K562 (cell line): ENCODE measurements at regions not wholly inside any gene's neighbourhood (a gene's known extent, or its start where the extent isn't known, plus 50 kb on each side); places are given as distances from the start of the nearest gene placed in this dataset.

Experiments
- ATAC-seq: fragments of 200-7000 bp; cut with Tn5 transposase; 3 replicates; pipeline ENCODE4 v1.9.1; 2020; ENCODE audit warnings: moderate library complexity
- BruUV-seq: library from RNA; stranded (reverse); fragments of 400-500 nt; replicated peaks from 2 replicates; lab custom pipeline; 2021; lab: Mats Ljungman, UMichigan
- CTCF ChIA-PET: fragments of 300-600 bp; formaldehyde crosslinking; extraction: SDS; loops from one replicate; lab custom pipeline; 2021; ENCODE audit warnings: low intra/inter-chr PET ratio; lab: Yijun Ruan, JAX
- POLR2A ChIA-PET: fragments of 300-600, 350-650 bp; sonication (Branson Sonifier 250); formaldehyde crosslinking; extraction: SDS; loops from one replicate; lab custom pipeline; 2021; ENCODE audit warnings: antibody characterized with exemption, inconsistent platforms; lab: Yijun Ruan, JAX
- DNase-seq, 4 experiments: peaks; one replicate each; pipeline versions ENCODE4 v3.0.0 to v3.0.0-alpha.2; 2011 to 2018; ENCODE audit warnings: low spot score in 3 of 4, mixed read lengths in 3 of 4; ENCODE audit errors: extremely low read depth in 1 of 4
- FAIRE-seq: peaks from 2 replicates; lab custom pipeline; 2011; peaks lifted over from hg19 to GRCh38; lab: Jason Lieb, UNC
- H2AFZ ChIP-seq: 2 replicates; pipeline ENCODE4 v1.6.0; 2011; ENCODE audit warnings: low read depth, low read length, control low read depth, inconsistent platforms
- H3K27ac ChIP-seq: fragments of 200-600 bp; 3 replicates; pipeline ENCODE4 v1.8.0; 2011; ENCODE audit warnings: low read depth, mild to moderate bottlenecking, control low read depth, inconsistent platforms, low read length, moderate library complexity, mixed read lengths; ENCODE audit errors: extremely low read depth
- H3K27me3 ChIP-seq, 2 experiments: fragments of 300-600 bp in 1 of 2; 2 replicates in 1 of 2; 3 replicates in 1 of 2; pipeline versions ENCODE4 v1.6.0 to v1.8.0; 2011; ENCODE audit warnings: inconsistent platforms in 2 of 2, low read length in 2 of 2, mild to moderate bottlenecking in 1 of 2, mixed read lengths in 1 of 2, moderate library complexity in 1 of 2; ENCODE audit not compliant: control insufficient read depth in 2 of 2, insufficient read depth in 2 of 2
- H3K36me3 ChIP-seq: fragments of 300-600 bp; 3 replicates; pipeline ENCODE4 v1.8.0; 2011; ENCODE audit warnings: mild to moderate bottlenecking, low read length, inconsistent platforms; ENCODE audit not compliant: control insufficient read depth, insufficient read depth
- H3K4me1 ChIP-seq, 2 experiments: fragments of 200-600 bp in 1 of 2; replicated peaks in 1 of 2; 2 replicates in 1 of 2; 3 replicates in 1 of 2; pipeline versions ENCODE4 v1.5.1 to v1.8.0; 2011; ENCODE audit warnings: inconsistent platforms in 2 of 2, low read length in 2 of 2, mild to moderate bottlenecking in 1 of 2, mixed read lengths in 1 of 2, moderate library complexity in 1 of 2; ENCODE audit not compliant: control insufficient read depth in 2 of 2, insufficient read depth in 2 of 2
- H3K4me2 ChIP-seq: 2 replicates; pipeline ENCODE4 v1.6.1; 2011; ENCODE audit warnings: low read length, control low read depth, inconsistent platforms, mixed read lengths; ENCODE audit not compliant: insufficient read depth
- H3K4me3 ChIP-seq: fragments of 200-600 bp; sonication (generic), shearing (Covaris generic); 2 replicates; pipeline ENCODE4 v1.5.1; 2016; ENCODE audit warnings: control low read depth, inconsistent platforms
- H3K79me2 ChIP-seq: fragments of 200-600 bp; 3 replicates; pipeline ENCODE4 v1.8.0; 2011; ENCODE audit warnings: low read length, inconsistent platforms; ENCODE audit not compliant: control insufficient read depth, insufficient read depth
- H3K9ac ChIP-seq, 2 experiments: 2 replicates each; pipeline versions ENCODE4 v1.6.0 to v1.6.1; 2011; ENCODE audit warnings: low read depth in 2 of 2, low read length in 2 of 2, control low read depth in 1 of 2, inconsistent platforms in 1 of 2, mild to moderate bottlenecking in 1 of 2, mixed read lengths in 1 of 2; ENCODE audit not compliant: insufficient read depth in 1 of 2
- H3K9me1 ChIP-seq: one replicate; pipeline ENCODE4 v1.6.0; 2011; ENCODE audit warnings: inconsistent platforms, mild to moderate bottlenecking, low read length, moderate library complexity; ENCODE audit not compliant: control insufficient read depth, insufficient read depth
- H3K9me3 ChIP-seq: replicated peaks from 2 replicates; pipeline ENCODE4 v1.5.1; 2011; ENCODE audit warnings: low read depth, low read length, inconsistent platforms; ENCODE audit not compliant: control insufficient read depth, insufficient read depth
- H4K20me1 ChIP-seq: replicated peaks from 2 replicates; pipeline ENCODE4 v1.6.1; 2011; ENCODE audit warnings: low read length, inconsistent platforms, mixed read lengths; ENCODE audit not compliant: control insufficient read depth, insufficient read depth
- IRF2 ChIP-seq: sonication (generic); formaldehyde crosslinking; IDR thresholded peaks from 2 replicates; pipeline ENCODE4 v1.8.1; 2022; ENCODE audit warnings: mild to moderate bottlenecking, missing genetic modification reagents
- IRF9 ChIP-seq: fragments of 450-650 bp; IDR thresholded peaks from 2 replicates; pipeline ENCODE4 v1.6.1; 2016; ENCODE audit warnings: missing biosample characterization, missing genetic modification characterization
- MTA2 ChIP-seq: fragments of 450-650 bp; IDR thresholded peaks from 2 replicates; pipeline ENCODE4 v1.6.1; 2016; ENCODE audit warnings: low read depth
- ZNF12 ChIP-seq: sonication (generic); formaldehyde crosslinking; IDR thresholded peaks from 2 replicates; pipeline ENCODE4 v1.4.0; 2020; ENCODE audit warnings: mild to moderate bottlenecking, missing genetic modification reagents
- WGBS: fragments of 100-300 bp; shearing (Covaris generic); methylation state at CpG from one replicate; pipeline ENCODE4 v1.1.6; 2016; ENCODE audit warnings: low coverage, mixed read lengths; ENCODE audit not compliant: insufficient coverage; ENCODE audit errors: missing lambda C conversion rate; 5-methylcytosine and 5-hydroxymethylcytosine counted together
- in situ Hi-C: fragments of 300-500 bp; cut with MboI; formaldehyde crosslinking; loops from 4 replicates; pipeline ENCODE4 v1.15.0; 2018; ENCODE audit warnings: inconsistent platforms, mixed read lengths
- intact Hi-C: fragments of 100-400 bp; cut with micrococcal nuclease; formaldehyde crosslinking; loops from 2 replicates; pipeline ENCODE4 v1.14.2; 2022

GRCh38 chr22:47616396-47617020 lies 854.1 kb downstream of the TBC1D22A start (continued):
- TF ChIP-seq MTA2 (no peak), ZNF12 (CRISPR knock-in tag) (no peak), IRF2 (no peak)

GRCh38 chr22:47615051-47615450 lies 852.6 kb downstream of the TBC1D22A start:
- Histone ChIP-seq H4K20me1 (no peaks in the 10 kb centered on the region), H3K4me2 (no peak overlapping the region), H3K4me1 (peaks cover 0 to 4% of the 10 kb centered on the region in 2 experiments; a peak in 1 of 5 replicates), H3K9me1 (no peaks in the 10 kb centered on the region), H3K9me3 (no peaks in the 10 kb centered on the region), H3K27me3 (peaks cover 6 to 42% of the 10 kb centered on the region in 2 experiments; a peak in 4 of 5 replicates), H3K27ac (no peak overlapping the region), H3K79me2 (no peaks in the 10 kb centered on the region), H3K4me3 (no peak overlapping the region), H3K36me3 (no peaks in the 10 kb centered on the region), H2AFZ (no peak overlapping the region), H3K9ac (no peak overlapping the region)
- intact Hi-C loops (no loop called here), in situ Hi-C loops (no loop called here)
- ATAC-seq = no peak
- BruUV-seq = no TSS peak
- ChIA-PET CTCF (no interaction called here), POLR2A (no interaction called here)
- 0% methylated on average over 4 of the region's 10 CpGs for WGBS
- no peak for TF ChIP-seq IRF9 (tag)
- no peak for DNase-seq
- FAIRE-seq = no peak
